ENCODE measurements at regions not wholly inside any gene's neighbourhood (a gene's known extent, or its start where the extent isn't known, plus 50 kb on each side); places are given as distances from the start of the nearest gene placed in this dataset.

- H3K9ac ChIP-seq (ENCODE audit: low read length) = no peak overlapping the region
- H3K27me3 ChIP-seq (replicated peaks in 1 of 4; ENCODE audit: control extremely low read depth in 1 of 4, control insufficient read depth in 3 of 4, insufficient read depth in 4 of 4, low read length in 3 of 4) = no peaks in the 10 kb centered on the region
- H4K20me1 ChIP-seq (ENCODE audit: control insufficient read depth, insufficient read depth, low read length, poor library complexity, severe bottlenecking) = no peaks in the 10 kb centered on the region
- H3K27ac ChIP-seq (ENCODE audit: low read length in 2 of 2) = no peak overlapping the region
- H3K4me1 Mint-ChIP-seq = no peaks in the 10 kb centered on the region
- ChIA-PET CTCF (no interaction called here), POLR2A (no interaction called here)
- WGBS (ENCODE audit: insufficient coverage) = 100% methylated on average over 1 of the region's 1 CpG
- H3K27ac Mint-ChIP-seq = no peak overlapping the region
- ATAC-seq (ENCODE audit: low read depth) = no peak
- H3K27me3 Mint-ChIP-seq = no peaks in the 10 kb centered on the region
- no peaks in the 10 kb centered on the region for H3K4me1 ChIP-seq (ENCODE audit: control insufficient read depth in 2 of 2, insufficient read depth in 2 of 2, low read length in 2 of 2)
- H2AFZ ChIP-seq (ENCODE audit: insufficient read depth, low read depth, low read length, poor library complexity, severe bottlenecking) = no peak overlapping the region
- H3K36me3 ChIP-seq (replicated peaks in 1 of 2; ENCODE audit: control extremely low read depth in 1 of 2, control insufficient read depth in 1 of 2, extremely low read depth in 1 of 2, insufficient read depth in 2 of 2, low read length in 1 of 2) = no peaks in the 10 kb centered on the region
- no peak overlapping the region for H3K4me3 Mint-ChIP-seq
- intact Hi-C loops (cut with micrococcal nuclease) = no loop called here
- H3K9me3 ChIP-seq (ENCODE audit: control extremely low read depth in 1 of 3, control insufficient read depth in 2 of 3, insufficient read depth in 1 of 3, low read length in 2 of 3) = peaks cover 0 to 8% (median 5%) of the 10 kb centered on the region in 3 donors
- DNase-seq = no peak
- no peaks in the 10 kb centered on the region for H3K9me3 Mint-ChIP-seq (ENCODE audit: insufficient read depth)
- no peaks in the 10 kb centered on the region for H3K79me2 ChIP-seq (ENCODE audit: control insufficient read depth, insufficient read depth, low read length)
- TF ChIP-seq EZH2 (IDR thresholded peaks at IDR 0.05; ENCODE audit: borderline replicate concordance, insufficient read depth, low read depth, low read length, poor library complexity, severe bottlenecking) (no peak), CTCF (IDR thresholded peaks at IDR 0.05) (no peak)
- H3K4me3 ChIP-seq (ENCODE audit: control extremely low read depth in 1 of 5, extremely low read depth in 1 of 5, insufficient read depth in 1 of 5, low read depth in 2 of 5, low read length in 4 of 5) = no peak overlapping the region
- no peak overlapping the region for H3K4me2 ChIP-seq (replicated peaks; ENCODE audit: low read depth, low read length, poor library complexity, severe bottlenecking)
These were observed 112.9 kb upstream of the ELAVL2 start for GRCh38 chr9:23938908-23939307.

GRCh38 chr9:23934291-23934906, 108.4 kb upstream of the ELAVL2 start:
- Histone ChIP-seq H4K20me1 (ENCODE audit: control insufficient read depth, insufficient read depth, low read length, poor library complexity, severe bottlenecking) (no peaks in the 10 kb centered on the region), H3K27ac (ENCODE audit: low read length in 2 of 2) (no peak overlapping the region), H3K4me2 (replicated peaks; ENCODE audit: low read depth, low read length, poor library complexity, severe bottlenecking) (no peak overlapping the region), H3K79me2 (ENCODE audit: control insufficient read depth, insufficient read depth, low read length) (no peaks in the 10 kb centered on the region), H3K4me3 (ENCODE audit: control extremely low read depth in 1 of 5, extremely low read depth in 1 of 5, insufficient read depth in 1 of 5, low read depth in 2 of 5, low read length in 4 of 5) (no peak overlapping the region), H3K36me3 (replicated peaks in 1 of 2; ENCODE audit: control extremely low read depth in 1 of 2, control insufficient read depth in 1 of 2, extremely low read depth in 1 of 2, insufficient read depth in 2 of 2, low read length in 1 of 2) (no peaks in the 10 kb centered on the region), H3K9ac (ENCODE audit: low read length) (no peak overlapping the region), H3K4me1 (ENCODE audit: control insufficient read depth in 2 of 2, insufficient read depth in 2 of 2, low read length in 2 of 2) (no peaks in the 10 kb centered on the region), H3K9me3 (ENCODE audit: control extremely low read depth in 1 of 3, control insufficient read depth in 2 of 3, insufficient read depth in 1 of 3, low read length in 2 of 3) (peaks cover 0 to 3% (median 2%) of the 10 kb centered on the region in 3 donors), H2AFZ (ENCODE audit: insufficient read depth, low read depth, low read length, poor library complexity, severe bottlenecking) (no peak overlapping the region), H3K27me3 (replicated peaks in 1 of 4; ENCODE audit: control extremely low read depth in 1 of 4, control insufficient read depth in 3 of 4, insufficient read depth in 4 of 4, low read length in 3 of 4) (no peaks in the 10 kb centered on the region)
- DNase-seq = no peak
- no peak for ATAC-seq (ENCODE audit: low read depth)
- ChIA-PET CTCF (no interaction called here), POLR2A (no interaction called here)
- TF ChIP-seq CTCF (IDR thresholded peaks at IDR 0.05) = no peak
- no peak for TF ChIP-seq EZH2 (IDR thresholded peaks at IDR 0.05; ENCODE audit: borderline replicate concordance, insufficient read depth, low read depth, low read length, poor library complexity, severe bottlenecking)
- no peaks in the 10 kb centered on the region for H3K27me3 Mint-ChIP-seq
- no peaks in the 10 kb centered on the region for H3K4me1 Mint-ChIP-seq
- WGBS (ENCODE audit: insufficient coverage) = no CpG with 5 or more reads among the region's 1 CpG
- no peaks in the 10 kb centered on the region for H3K9me3 Mint-ChIP-seq (ENCODE audit: insufficient read depth)
- intact Hi-C loops (cut with micrococcal nuclease) = no loop called here
- H3K27ac Mint-ChIP-seq = no peak overlapping the region
- H3K4me3 Mint-ChIP-seq = no peak overlapping the region
